ENCODE measurements at regions not wholly inside any gene's neighbourhood (a gene's known extent, or its start where the extent isn't known, plus 50 kb on each side); places are given as distances from the start of the nearest gene placed in this dataset.
"Not testable (repeated sequence)": the region's sequence is repeated elsewhere in the genome, so short reads cannot be mapped to it uniquely, and the experiment has no call there.

DNA sequence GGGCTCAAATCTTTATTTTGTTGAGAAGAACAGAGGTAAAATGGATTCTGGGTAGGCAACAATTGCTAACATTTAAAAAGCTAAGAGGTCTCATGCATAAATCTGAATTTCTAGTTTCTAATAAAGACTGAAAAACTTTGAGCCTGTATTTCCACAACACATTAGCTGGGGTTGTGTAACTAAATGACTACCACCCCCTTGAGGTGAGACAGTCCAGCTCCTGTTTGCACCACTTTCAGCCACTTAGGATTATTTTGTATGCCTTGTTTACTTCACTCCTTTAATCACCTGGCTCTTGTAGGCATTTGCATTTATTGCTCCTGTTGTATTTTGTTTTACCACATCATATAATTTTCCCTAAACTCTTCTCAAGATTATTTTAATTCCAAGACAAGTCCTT is 376.6 kb downstream of the PTH2R start:
- no peak for DNase-seq (ENCODE audit: low spot score)
- Histone ChIP-seq H3K9me3 (ENCODE audit: low read depth, low read length, poor library complexity, severe bottlenecking) (no peaks in the 10 kb centered on the region), H3K27me3 (replicated peaks; ENCODE audit: insufficient read depth, low read depth, low read length, poor library complexity) (no peaks in the 10 kb centered on the region), H3K27ac (ENCODE audit: low read depth, low read length, poor library complexity, severe bottlenecking) (no peak overlapping the region), H3K36me3 (ENCODE audit: insufficient read depth, low read length, poor library complexity, severe bottlenecking) (no peaks in the 10 kb centered on the region), H3K4me1 (ENCODE audit: insufficient read depth, low read length, poor library complexity, severe bottlenecking) (no peaks in the 10 kb centered on the region), H3K4me3 (ENCODE audit: low read depth, low read length, poor library complexity, severe bottlenecking) (no peak overlapping the region)
- no peak for TF ChIP-seq EZH2 (IDR thresholded peaks at IDR 0.05; ENCODE audit: borderline replicate concordance, low read depth, low read length, poor library complexity, severe bottlenecking)
- TF ChIP-seq, protein P1, sequence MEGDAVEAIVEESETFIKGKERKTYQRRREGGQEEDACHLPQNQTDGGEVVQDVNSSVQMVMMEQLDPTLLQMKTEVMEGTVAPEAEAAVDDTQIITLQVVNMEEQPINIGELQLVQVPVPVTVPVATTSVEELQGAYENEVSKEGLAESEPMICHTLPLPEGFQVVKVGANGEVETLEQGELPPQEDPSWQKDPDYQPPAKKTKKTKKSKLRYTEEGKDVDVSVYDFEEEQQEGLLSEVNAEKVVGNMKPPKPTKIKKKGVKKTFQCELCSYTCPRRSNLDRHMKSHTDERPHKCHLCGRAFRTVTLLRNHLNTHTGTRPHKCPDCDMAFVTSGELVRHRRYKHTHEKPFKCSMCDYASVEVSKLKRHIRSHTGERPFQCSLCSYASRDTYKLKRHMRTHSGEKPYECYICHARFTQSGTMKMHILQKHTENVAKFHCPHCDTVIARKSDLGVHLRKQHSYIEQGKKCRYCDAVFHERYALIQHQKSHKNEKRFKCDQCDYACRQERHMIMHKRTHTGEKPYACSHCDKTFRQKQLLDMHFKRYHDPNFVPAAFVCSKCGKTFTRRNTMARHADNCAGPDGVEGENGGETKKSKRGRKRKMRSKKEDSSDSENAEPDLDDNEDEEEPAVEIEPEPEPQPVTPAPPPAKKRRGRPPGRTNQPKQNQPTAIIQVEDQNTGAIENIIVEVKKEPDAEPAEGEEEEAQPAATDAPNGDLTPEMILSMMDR (conservative IDR thresholded peaks at IDR 0.05; ENCODE audit: low read depth, low read length): no peak
- no TSS peak for BruUV-seq (replicated peaks)
- intact Hi-C loops (cut with micrococcal nuclease; ENCODE audit: unreplicated experiment): no loop called here
- CTCF ChIA-PET: interaction anchor here (0.5 kb wide), 1 partner anchor 27 kb away, joined by 3 read pairs; no protein-coding TSS in a partner anchor
- POLR2A ChIA-PET (ENCODE audit: low non-redundant PET): no interaction called here

DNA sequence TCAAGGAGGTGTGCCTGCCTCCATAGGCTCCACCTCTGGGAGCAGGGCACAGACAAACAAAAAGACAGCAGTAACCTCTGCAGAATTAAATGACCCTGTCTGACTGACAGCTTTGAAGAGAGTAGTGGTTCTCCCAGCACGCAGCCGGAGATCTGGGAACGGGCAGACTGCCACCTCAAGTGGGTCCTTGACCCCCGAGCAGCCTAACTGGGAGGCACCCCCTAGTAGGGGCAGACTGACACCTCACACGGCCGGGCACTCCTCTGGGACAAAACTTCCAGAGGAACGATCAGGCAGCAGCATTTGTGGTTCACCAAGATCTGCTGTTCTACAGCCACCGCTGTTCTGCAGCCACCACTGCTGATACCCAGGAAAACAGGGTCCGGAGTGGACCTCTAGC is 378.2 kb downstream of the PTH2R start:
- H3K27ac ChIP-seq (ENCODE audit: low read depth, low read length, poor library complexity, severe bottlenecking); H3K36me3 ChIP-seq (ENCODE audit: insufficient read depth, low read length, poor library complexity, severe bottlenecking); H3K4me3 ChIP-seq (ENCODE audit: low read depth, low read length, poor library complexity, severe bottlenecking); H3K27me3 ChIP-seq (replicated peaks; ENCODE audit: insufficient read depth, low read depth, low read length, poor library complexity); CTCF ChIA-PET; DNase-seq (ENCODE audit: low spot score); intact Hi-C loops (cut with micrococcal nuclease; ENCODE audit: unreplicated experiment); H3K4me1 ChIP-seq (ENCODE audit: insufficient read depth, low read length, poor library complexity, severe bottlenecking); BruUV-seq (replicated peaks); POLR2A ChIA-PET (ENCODE audit: low non-redundant PET); H3K9me3 ChIP-seq (ENCODE audit: low read depth, low read length, poor library complexity, severe bottlenecking): not testable (repeated sequence)

DNA sequence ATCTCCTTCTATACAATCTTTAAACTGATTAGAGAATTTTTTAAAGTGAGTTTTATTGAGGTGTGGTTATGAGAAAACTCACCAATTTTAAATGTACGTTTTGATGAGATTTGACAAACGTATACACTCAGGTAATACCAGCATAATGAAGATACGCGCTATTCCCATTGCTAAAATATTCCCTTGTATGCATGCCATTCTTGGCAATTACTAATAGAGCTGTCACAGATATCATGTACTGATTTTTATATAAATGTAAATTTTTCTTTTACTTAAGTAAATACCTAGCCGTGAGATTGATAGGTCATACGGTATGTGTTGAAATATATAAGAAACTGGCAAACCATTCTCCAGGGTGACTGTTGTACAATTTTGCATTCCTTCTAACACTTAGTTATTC is 384.7 kb downstream of the PTH2R start:
- TF ChIP-seq, protein P1 (conservative IDR thresholded peaks at IDR 0.05; ENCODE audit: low read depth, low read length): no peak
- TF ChIP-seq EZH2 (IDR thresholded peaks at IDR 0.05; ENCODE audit: borderline replicate concordance, low read depth, low read length, poor library complexity, severe bottlenecking): no peak
- no peaks in the 10 kb centered on the region for H3K9me3 ChIP-seq (ENCODE audit: low read depth, low read length, poor library complexity, severe bottlenecking)
- H3K4me1 ChIP-seq (ENCODE audit: insufficient read depth, low read length, poor library complexity, severe bottlenecking): no peaks in the 10 kb centered on the region
- DNase-seq (ENCODE audit: low spot score): no peak
- ChIA-PET POLR2A (ENCODE audit: low non-redundant PET) (no interaction called here), CTCF (no interaction called here)
- H3K27me3 ChIP-seq (replicated peaks; ENCODE audit: insufficient read depth, low read depth, low read length, poor library complexity): no peaks in the 10 kb centered on the region
- H3K36me3 ChIP-seq (ENCODE audit: insufficient read depth, low read length, poor library complexity, severe bottlenecking): no peaks in the 10 kb centered on the region
- no peak overlapping the region for H3K4me3 ChIP-seq (ENCODE audit: low read depth, low read length, poor library complexity, severe bottlenecking)
- intact Hi-C loops (cut with micrococcal nuclease; ENCODE audit: unreplicated experiment): no loop called here
- no peak overlapping the region for H3K27ac ChIP-seq (ENCODE audit: low read depth, low read length, poor library complexity, severe bottlenecking)
- no TSS peak for BruUV-seq (replicated peaks)

DNA sequence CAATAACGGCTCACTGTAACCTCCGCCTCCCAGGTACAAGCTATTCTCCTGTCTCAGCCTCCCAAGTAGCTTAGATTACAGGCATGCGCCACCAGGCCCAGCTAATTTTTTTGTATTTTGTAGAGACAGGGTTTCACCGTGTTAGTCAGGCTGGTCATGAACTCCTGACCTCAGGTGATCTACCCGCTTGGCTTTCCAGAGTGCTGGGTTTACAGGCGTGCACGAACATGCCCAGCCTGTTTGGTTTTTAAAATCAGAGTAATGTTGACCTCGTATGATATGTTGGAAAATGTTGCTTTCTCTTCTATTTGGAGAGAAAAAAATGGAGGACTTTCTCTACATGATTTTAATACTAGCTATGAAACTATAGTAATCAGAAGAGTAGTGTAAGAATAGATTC is 386.2 kb downstream of the PTH2R start:
- no peaks in the 10 kb centered on the region for H3K4me1 ChIP-seq (ENCODE audit: insufficient read depth, low read length, poor library complexity, severe bottlenecking)
- ChIA-PET POLR2A (ENCODE audit: low non-redundant PET) (no interaction called here), CTCF (no interaction called here)
- intact Hi-C loops (cut with micrococcal nuclease; ENCODE audit: unreplicated experiment): no loop called here
- H3K9me3 ChIP-seq (ENCODE audit: low read depth, low read length, poor library complexity, severe bottlenecking): no peaks in the 10 kb centered on the region
- H3K27ac ChIP-seq (ENCODE audit: low read depth, low read length, poor library complexity, severe bottlenecking): no peak overlapping the region
- BruUV-seq (replicated peaks): no TSS peak
- no peaks in the 10 kb centered on the region for H3K36me3 ChIP-seq (ENCODE audit: insufficient read depth, low read length, poor library complexity, severe bottlenecking)
- DNase-seq (ENCODE audit: low spot score): no peak
- TF ChIP-seq, protein P1 (conservative IDR thresholded peaks at IDR 0.05; ENCODE audit: low read depth, low read length): no peak
- no peak for TF ChIP-seq EZH2 (IDR thresholded peaks at IDR 0.05; ENCODE audit: borderline replicate concordance, low read depth, low read length, poor library complexity, severe bottlenecking)
- H3K27me3 ChIP-seq (replicated peaks; ENCODE audit: insufficient read depth, low read depth, low read length, poor library complexity): no peaks in the 10 kb centered on the region
- no peak overlapping the region for H3K4me3 ChIP-seq (ENCODE audit: low read depth, low read length, poor library complexity, severe bottlenecking)

Measured in A673 (cell line).